ENCODE measurements at regions not wholly inside any gene's neighbourhood (a gene's known extent, or its start where the extent isn't known, plus 50 kb on each side); places are given as distances from the start of the nearest gene placed in this dataset.

GRCh38 chr11:101401245-101401644 lies 182.6 kb downstream of the TRPC6 start:
- Histone ChIP-seq H3K27me3 (ENCODE audit: control insufficient read depth in 1 of 2, insufficient read depth in 2 of 2, low read length in 2 of 2) (no peaks in the 10 kb centered on the region; a peak in 1 of 5 replicates), H3K9me3 (ENCODE audit: low read length) (no peaks in the 10 kb centered on the region), H3K9ac (ENCODE audit: insufficient read depth, low read depth, low read length) (no peak overlapping the region), H3K4me2 (ENCODE audit: low read depth, low read length) (no peak overlapping the region), H3K27ac (ENCODE audit: extremely low read length, insufficient read depth, low read length) (no peak overlapping the region), H4K20me1 (ENCODE audit: insufficient read depth, low read length) (no peaks in the 10 kb centered on the region), H3K36me3 (replicated peaks in 1 of 2; ENCODE audit: control insufficient read depth in 1 of 2, insufficient read depth in 2 of 2, low read length in 2 of 2) (no peaks in the 10 kb centered on the region), H2AFZ (ENCODE audit: low read length) (no peak overlapping the region), H3K4me1 (ENCODE audit: insufficient read depth, low read length) (no peaks in the 10 kb centered on the region), H3K79me2 (ENCODE audit: insufficient read depth, low read length) (no peaks in the 10 kb centered on the region), H3K4me3 (replicated peaks in 1 of 3; ENCODE audit: insufficient read depth in 1 of 3, low read depth in 2 of 3, low read length in 3 of 3) (no peak overlapping the region)
- BruUV-seq (replicated peaks) = no TSS peak
- intact Hi-C loops (cut with micrococcal nuclease; ENCODE audit: unreplicated experiment) = no loop called here
- POLR2A ChIA-PET = no interaction called here
- no peak for TF ChIP-seq SMARCC2 (IDR thresholded peaks at IDR 0.05)
- no peak for TF ChIP-seq ZNF264 (CRISPR knock-in tag; IDR thresholded peaks at IDR 0.05)
- CTCF ChIA-PET (ENCODE audit: low intra/inter-chr PET ratio, low total read pairs) = no interaction called here
- no peak for ATAC-seq
- WGBS (ENCODE audit: low lambda C conversion rate) = 1% methylated on average over 2 of the region's 2 CpGs
- in situ Hi-C loops (cut with HindIII; ENCODE audit: extremely low pct_ligation_motif_present, low pct_unique_long_range_greater_than_20kb) = no loop called here
- no peak for DNase-seq (ENCODE audit: low spot score)
- no peak for FAIRE-seq

GRCh38 chr11:101397979-101398378 lies 185.8 kb downstream of the TRPC6 start:
- Histone ChIP-seq H3K36me3 (replicated peaks in 1 of 2; ENCODE audit: control insufficient read depth in 1 of 2, insufficient read depth in 2 of 2, low read length in 2 of 2) (no peaks in the 10 kb centered on the region), H3K4me3 (replicated peaks in 1 of 3; ENCODE audit: insufficient read depth in 1 of 3, low read depth in 2 of 3, low read length in 3 of 3) (no peak overlapping the region), H3K27me3 (ENCODE audit: control insufficient read depth in 1 of 2, insufficient read depth in 2 of 2, low read length in 2 of 2) (no peaks in the 10 kb centered on the region; a peak in 1 of 5 replicates), H3K27ac (ENCODE audit: extremely low read length, insufficient read depth, low read length) (no peak overlapping the region), H3K79me2 (ENCODE audit: insufficient read depth, low read length) (no peaks in the 10 kb centered on the region), H2AFZ (ENCODE audit: low read length) (no peak overlapping the region), H3K9me3 (ENCODE audit: low read length) (no peaks in the 10 kb centered on the region), H3K4me1 (ENCODE audit: insufficient read depth, low read length) (no peaks in the 10 kb centered on the region), H4K20me1 (ENCODE audit: insufficient read depth, low read length) (no peaks in the 10 kb centered on the region), H3K4me2 (ENCODE audit: low read depth, low read length) (no peak overlapping the region), H3K9ac (ENCODE audit: insufficient read depth, low read depth, low read length) (no peak overlapping the region)
- no peak for DNase-seq (ENCODE audit: low spot score)
- TF ChIP-seq EEA1 (CRISPR knock-in tag; IDR thresholded peaks at IDR 0.05; ENCODE audit: borderline replicate concordance) (no peak), NKX3-1 (CRISPR knock-in tag; IDR thresholded peaks at IDR 0.05) (no peak), ZNF569 (CRISPR knock-in tag; IDR thresholded peaks at IDR 0.05; ENCODE audit: borderline replicate concordance) (no peak), MIER2 (CRISPR knock-in tag; IDR thresholded peaks at IDR 0.05) (no peak), NR2F1 (CRISPR knock-in tag; IDR thresholded peaks at IDR 0.05) (no peak), ZNF138 (CRISPR knock-in tag; IDR thresholded peaks at IDR 0.05; ENCODE audit: low read depth) (no peak), HMG20A (CRISPR knock-in tag; IDR thresholded peaks at IDR 0.05; ENCODE audit: borderline replicate concordance) (no peak), HMGA1 (CRISPR knock-in tag; conservative IDR thresholded peaks at IDR 0.05) (no peak), RFXANK (CRISPR knock-in tag; IDR thresholded peaks at IDR 0.05) (no peak)
- FAIRE-seq = no peak
- whole genome bisulfite sequencing (ENCODE audit: low lambda C conversion rate) = 3% methylated on average over 2 of the region's 2 CpGs
- in situ Hi-C loops (cut with HindIII; ENCODE audit: extremely low pct_ligation_motif_present, low pct_unique_long_range_greater_than_20kb) = no loop called here
- ATAC-seq = no peak
- intact Hi-C loops (cut with micrococcal nuclease; ENCODE audit: unreplicated experiment) = no loop called here
- CTCF ChIA-PET (ENCODE audit: low intra/inter-chr PET ratio, low total read pairs) = no interaction called here
- BruUV-seq (replicated peaks) = no TSS peak
- POLR2A ChIA-PET = no interaction called here

All from HepG2 (cell line).